GM12875 (cell line): ENCODE measurements at regions not wholly inside any gene's neighbourhood (a gene's known extent, or its start where the extent isn't known, plus 50 kb on each side); places are given as distances from the start of the nearest gene placed in this dataset.
"Not testable (repeated sequence)": the region's sequence is repeated elsewhere in the genome, so short reads cannot be mapped to it uniquely, and the experiment has no call there.

ENCODE experiments used
- H3K4me3 ChIP-seq: one replicate; pipeline ENCODE4 v1.5.1; 2011; ENCODE audit warnings: low read depth, low read length, control low read depth
- TF ChIP-seq, protein P1 (sequence below): IDR thresholded peaks from 2 replicates; pipeline ENCODE4 v1.5.1; 2011; ENCODE audit warnings: low read depth, mild to moderate bottlenecking, control low read depth, inconsistent platforms, low read length, moderate library complexity, borderline replicate concordance; ENCODE audit not compliant: insufficient read depth

DNA sequence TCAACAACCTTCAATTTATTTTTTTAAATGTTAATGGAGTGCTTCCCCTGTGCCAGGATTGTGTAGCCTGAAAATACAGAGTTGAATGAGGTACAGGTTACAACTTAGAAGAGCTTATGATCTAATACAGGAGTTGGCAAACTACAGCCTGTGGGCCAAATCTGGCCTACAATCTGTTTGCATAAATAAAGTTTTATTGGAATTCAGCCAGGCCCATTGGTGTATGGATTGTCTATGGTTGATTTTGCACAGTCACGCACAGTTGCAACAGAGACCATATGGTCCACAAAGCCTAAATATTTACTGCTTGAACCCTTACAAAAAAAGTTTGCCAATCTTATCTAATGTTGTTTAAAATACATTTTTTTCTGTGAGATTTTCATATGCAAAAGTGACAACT, 177.3 kb upstream of the CCN2 start:
- H3K4me3 ChIP-seq = no peak overlapping the region
- TF ChIP-seq, protein P1, sequence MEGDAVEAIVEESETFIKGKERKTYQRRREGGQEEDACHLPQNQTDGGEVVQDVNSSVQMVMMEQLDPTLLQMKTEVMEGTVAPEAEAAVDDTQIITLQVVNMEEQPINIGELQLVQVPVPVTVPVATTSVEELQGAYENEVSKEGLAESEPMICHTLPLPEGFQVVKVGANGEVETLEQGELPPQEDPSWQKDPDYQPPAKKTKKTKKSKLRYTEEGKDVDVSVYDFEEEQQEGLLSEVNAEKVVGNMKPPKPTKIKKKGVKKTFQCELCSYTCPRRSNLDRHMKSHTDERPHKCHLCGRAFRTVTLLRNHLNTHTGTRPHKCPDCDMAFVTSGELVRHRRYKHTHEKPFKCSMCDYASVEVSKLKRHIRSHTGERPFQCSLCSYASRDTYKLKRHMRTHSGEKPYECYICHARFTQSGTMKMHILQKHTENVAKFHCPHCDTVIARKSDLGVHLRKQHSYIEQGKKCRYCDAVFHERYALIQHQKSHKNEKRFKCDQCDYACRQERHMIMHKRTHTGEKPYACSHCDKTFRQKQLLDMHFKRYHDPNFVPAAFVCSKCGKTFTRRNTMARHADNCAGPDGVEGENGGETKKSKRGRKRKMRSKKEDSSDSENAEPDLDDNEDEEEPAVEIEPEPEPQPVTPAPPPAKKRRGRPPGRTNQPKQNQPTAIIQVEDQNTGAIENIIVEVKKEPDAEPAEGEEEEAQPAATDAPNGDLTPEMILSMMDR = no peak

- H3K4me3 ChIP-seq = no peak overlapping the region
- TF ChIP-seq, protein P1 = no peak
Measured at GRCh38 chr6:132126150-132126549, 175.0 kb upstream of the CCN2 start.

- no peak overlapping the region for H3K4me3 ChIP-seq
- TF ChIP-seq, protein P1 = no peak
Measured at GRCh38 chr6:132122871-132123270, 171.7 kb upstream of the CCN2 start.

DNA sequence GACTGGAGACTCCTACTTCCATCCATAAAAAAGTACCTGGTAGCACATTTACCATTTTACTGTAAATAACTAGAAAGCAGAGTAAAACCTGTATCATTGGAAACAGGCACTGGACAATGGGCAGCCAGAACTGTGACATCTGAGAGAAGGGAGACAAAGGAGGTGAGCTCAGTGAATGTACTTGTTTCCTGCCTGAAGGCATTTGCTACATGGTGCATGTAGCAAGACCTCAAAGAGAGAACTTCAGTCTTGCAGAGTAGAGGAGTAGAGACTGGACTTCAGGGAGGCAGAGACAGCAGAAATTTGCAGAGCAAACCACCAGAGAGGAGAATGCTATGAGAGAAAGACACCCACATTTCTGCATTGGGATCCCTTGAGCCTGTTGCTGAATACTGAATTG, 171.0 kb upstream of the CCN2 start:
- TF ChIP-seq, protein P1 = no peak
- no peak overlapping the region for H3K4me3 ChIP-seq

DNA sequence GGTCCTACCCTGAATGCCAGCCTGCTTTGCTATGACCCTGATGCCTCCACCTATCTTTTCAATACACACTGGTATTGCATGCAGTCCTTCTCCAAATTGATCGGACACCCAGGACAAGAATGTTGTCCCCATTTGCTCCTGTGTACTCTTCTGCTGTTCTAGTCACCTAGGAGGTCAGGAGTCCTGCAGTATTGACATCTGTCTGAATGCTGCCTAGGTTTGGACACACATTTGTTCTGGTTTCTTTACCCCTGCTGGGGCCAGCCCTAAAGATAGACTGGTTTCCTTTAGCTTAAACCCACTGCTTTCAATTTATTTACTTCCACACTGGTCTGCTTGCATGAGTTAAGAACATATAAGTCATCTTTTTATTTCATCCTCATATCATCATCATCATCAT, 167.0 kb upstream of the CCN2 start:
- H3K4me3 ChIP-seq = no peak overlapping the region
- TF ChIP-seq, protein P1 = no peak

- no peak overlapping the region for H3K4me3 ChIP-seq
- TF ChIP-seq, protein P1 = no peak
Measured at GRCh38 chr6:132115714-132116366, 164.7 kb upstream of the CCN2 start.

DNA sequence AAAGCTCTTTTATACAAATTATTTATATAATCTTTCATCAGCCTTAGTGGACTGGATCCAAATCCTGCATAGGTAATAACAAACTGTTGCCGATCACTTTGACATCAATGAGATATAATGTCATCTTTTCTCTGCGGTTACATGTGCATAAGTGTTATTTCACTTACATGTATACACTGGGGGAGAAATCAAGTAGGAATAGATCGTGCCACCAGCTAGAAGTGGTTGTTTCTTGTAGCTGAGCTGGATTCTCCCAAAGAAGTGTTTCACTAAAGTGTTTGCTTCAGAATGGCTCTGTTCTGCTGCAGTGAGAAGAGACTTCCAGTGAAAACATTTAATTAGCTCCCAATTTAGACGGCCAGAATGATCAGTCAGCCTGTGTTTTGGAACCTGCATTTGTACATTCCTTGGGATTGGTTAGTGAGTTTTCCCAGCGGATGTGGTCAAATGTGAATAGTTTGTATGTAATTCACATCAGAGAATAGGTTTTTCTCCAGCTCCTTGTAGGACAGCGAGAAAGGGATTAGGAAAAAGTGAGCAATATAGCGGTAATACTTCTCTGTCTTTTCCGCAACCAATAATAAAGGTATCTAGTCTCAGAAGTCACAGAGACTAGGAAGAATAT, 163.1 kb upstream of the CCN2 start:
- H3K4me3 ChIP-seq = no peak overlapping the region
- TF ChIP-seq, protein P1 = no peak

DNA sequence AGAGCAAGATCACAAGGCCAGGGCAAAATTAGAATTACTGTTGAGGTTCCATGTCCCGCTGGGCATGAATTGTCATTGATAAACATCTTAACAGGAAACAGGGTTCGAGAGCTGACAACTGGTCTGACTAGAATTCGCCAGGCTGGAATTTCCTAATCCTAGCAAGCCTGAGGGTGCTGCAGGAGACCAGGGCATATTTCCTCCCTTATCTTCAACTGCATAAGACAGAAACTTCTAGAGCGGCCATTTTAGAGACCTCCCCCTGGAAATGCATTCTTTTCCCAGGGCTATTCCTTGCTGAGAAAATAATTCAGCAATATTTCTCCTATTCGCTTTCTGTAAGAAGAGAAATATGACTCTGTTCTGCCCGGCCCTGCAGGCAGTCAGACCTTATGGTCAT, 158.6 kb upstream of the CCN2 start:
- not testable (repeated sequence) for H3K4me3 ChIP-seq
